NB4 (cell line): ENCODE measurements at regions not wholly inside any gene's neighbourhood (a gene's known extent, or its start where the extent isn't known, plus 50 kb on each side); places are given as distances from the start of the nearest gene placed in this dataset.

Experiments
- CTCF ChIP-seq: IDR thresholded peaks from one replicate; pipeline ENCODE4 v1.5.1; 2012; ENCODE audit warnings: low read depth, low read length
- POLR2A ChIP-seq: IDR thresholded peaks from 2 replicates; pipeline ENCODE4 v1.6.1; 2011; ENCODE audit warnings: mild to moderate bottlenecking; ENCODE audit not compliant: insufficient read length; ENCODE audit errors: extremely low read depth
- TF ChIP-seq, protein P1 (sequence below): IDR thresholded peaks from 2 replicates; pipeline ENCODE4 v1.6.1; 2011; ENCODE audit warnings: low read depth, low read length

- no peak for TF ChIP-seq CTCF
- TF ChIP-seq, protein P1, sequence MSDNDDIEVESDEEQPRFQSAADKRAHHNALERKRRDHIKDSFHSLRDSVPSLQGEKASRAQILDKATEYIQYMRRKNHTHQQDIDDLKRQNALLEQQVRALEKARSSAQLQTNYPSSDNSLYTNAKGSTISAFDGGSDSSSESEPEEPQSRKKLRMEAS: no peak
- no peak for TF ChIP-seq POLR2A
Observed at GRCh38 chr16:73542885-73543284, 495.0 kb upstream of the ZFHX3 start.
